Heart left ventricle (tissue), 16 donors: ENCODE measurements at regions not wholly inside any gene's neighbourhood (a gene's known extent, or its start where the extent isn't known, plus 50 kb on each side); places are given as distances from the start of the nearest gene placed in this dataset.

Source experiments
- ATAC-seq, 4 donors: fragments of 200-7000 bp; cut with Tn5 transposase; one replicate each; pipeline ENCODE4 v1.9.1; 2020 to 2022; ENCODE audit warnings: moderate library complexity in 4 of 4, mild to moderate bottlenecking in 3 of 4, moderate number of reproducible peaks in 1 of 4
- DNase-seq, 5 donors: peaks; one replicate each; pipeline ENCODE4 v3.0.0-alpha.2; 2020
- H3K27ac ChIP-seq, 12 donors: fragments of 200-600 bp; sonication (generic) in 4 of 12; one replicate each; pipeline versions ENCODE4 v1.5.0 to v1.8.0; 2016 to 2022; ENCODE audit warnings: mild to moderate bottlenecking in 2 of 12
- H3K27me3 ChIP-seq, 9 donors: fragments of 200-600 bp; sonication (generic) in 2 of 9; one replicate each; pipeline versions ENCODE4 v1.5.1 to v1.8.0; 2016 to 2022; ENCODE audit warnings: mild to moderate bottlenecking in 3 of 9
- H3K36me3 ChIP-seq, 9 donors: fragments of 200-600 bp; sonication (generic) in 2 of 9; one replicate each; pipeline versions ENCODE4 v1.5.0 to v1.8.0; 2018 to 2022; ENCODE audit warnings: mild to moderate bottlenecking in 2 of 9
- H3K4me1 ChIP-seq, 12 donors: fragments of 200-600 bp; sonication (generic) in 4 of 12; one replicate each; pipeline versions ENCODE4 v1.5.0 to v1.8.0; 2016 to 2022; ENCODE audit warnings: mild to moderate bottlenecking in 3 of 12
- H3K4me3 ChIP-seq, 12 donors: fragments of 200-600 bp; sonication (generic) in 4 of 12; one replicate each; pipeline versions ENCODE4 v1.5.0 to v1.8.0; 2017 to 2022; ENCODE audit warnings: mild to moderate bottlenecking in 9 of 12, moderate library complexity in 4 of 12
- H3K9me3 ChIP-seq, 12 donors: fragments of 200-600 bp; sonication (generic) in 4 of 12; one replicate each; pipeline versions ENCODE4 v1.5.0 to v1.8.0; 2016 to 2022; ENCODE audit warnings: mild to moderate bottlenecking in 1 of 12
- CTCF ChIP-seq, 12 donors: fragments of 200-600 bp; sonication (generic) in 4 of 12; IDR thresholded peaks; one replicate each; pipeline versions ENCODE4 v1.5.0 to v1.8.0; 2018 to 2022; ENCODE audit warnings: antibody characterized with exemption in 12 of 12, mild to moderate bottlenecking in 5 of 12
- POLR2A ChIP-seq, 2 donors: fragments of 450-650 bp; IDR thresholded peaks; one replicate each; pipeline ENCODE4 v1.6.1; 2017; ENCODE audit warnings: antibody characterized with exemption in 2 of 2, mild to moderate bottlenecking in 2 of 2, moderate library complexity in 2 of 2
- WGBS, 4 donors: extraction: QIAGEN DNeasy Blood & Tissue Kit in 2 of 4; methylation state at CpG; one replicate each; pipeline versions ENCODE4 v1.1.5 to v1.1.7; 2013 to 2018; 5-methylcytosine and 5-hydroxymethylcytosine counted together
- intact Hi-C, 10 donors: fragments of 100-400 bp; cut with DNase I; formaldehyde crosslinking; loops; one replicate each; pipeline versions ENCODE4 v1.11.1 to v1.14.2; 2022
- donor health status: ischemic (EF 13 %, LVEDD 7.1; RV severe dilation, severe dysfunction).
- donor health status: healthy with polysubstance abuse.
- donor health status: DM: no; HTN: yes; CAD: no.
- donor health status: DM: no; HTN: no; CAD: no.
- donor health status: ischemic (EF 25% LVEDD 6.9; RV normal size, moderate dysfunction).
- donor health status: ischemic (EF 25% LVEDD 5.7; RV mildly dilated, moderate dysfunction).
- donor health status: healthy.
- donor health status: DM: yes; HTN: yes; CAD: no.
- donor health status: ischemic (EF 35%, LVEDD 5.7; RV mildly dilated, moderate dysfunction).
- donor health status: nonischemic (EF 11% LVEDD 7.7; RV severe dilation, severe dysfunction).
- donor health status: DM: yes; HTN: yes; CAD: no.
- donor health status: PGD.
- donor health status: ischemic (EF 29% LVEDD 5.4; RV normal size, mild dysfunction).
- donor health status: nonischemic (EF 23%, LVEDD 6.1; RV moderate dilation, normal function).

DNA sequence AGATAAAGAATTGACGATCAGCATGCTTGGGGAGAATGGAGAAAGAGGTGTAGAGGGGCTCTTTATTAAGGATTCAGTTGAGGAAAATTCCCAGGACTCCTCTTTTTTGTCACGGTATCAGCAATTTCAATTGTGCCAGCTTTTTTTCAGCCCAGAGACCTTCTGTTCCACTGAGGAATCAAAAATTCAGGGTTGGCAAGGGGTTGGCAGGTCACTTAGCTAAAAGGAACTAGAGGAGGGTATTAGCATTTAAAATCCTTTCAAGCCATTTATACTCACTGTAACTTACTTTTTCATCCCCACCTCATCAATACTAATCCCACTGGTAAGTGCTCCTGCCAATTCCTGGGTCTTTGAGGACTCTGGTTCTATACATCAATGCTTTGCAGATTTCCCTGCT, 757.5 kb upstream of the COBL start:
- intact Hi-C loops, result no loop called here
- ATAC-seq, result no peak

GRCh38 chr7:52071744-52072143, 755.1 kb upstream of the COBL start:
- Histone ChIP-seq H3K36me3 (no peaks in the 10 kb centered on the region), H3K4me3 (no peak overlapping the region), H3K9me3 (peaks cover 0 to 6% (median 0%) of the 10 kb centered on the region in 12 donors), H3K27me3 (no peaks in the 10 kb centered on the region), H3K27ac (no peak overlapping the region), H3K4me1 (no peaks in the 10 kb centered on the region)
- ATAC-seq, result no peak
- TF ChIP-seq POLR2A (IDR thresholded peaks at IDR 0.05) (no peak), CTCF (IDR thresholded peaks at IDR 0.05) (no peak)
- intact Hi-C loops, result no loop called here
- DNase-seq, result no peak
- WGBS, 4 donors, result 0 to 55% (median 26%) methylated on average over 1 of the region's 1 CpG

More for the DNA sequence above, 757.5 kb upstream of the COBL start:
- Histone ChIP-seq H3K9me3 (peaks cover 0 to 6% (median 0%) of the 10 kb centered on the region in 12 donors), H3K27ac (no peak overlapping the region), H3K4me3 (no peak overlapping the region), H3K36me3 (no peaks in the 10 kb centered on the region), H3K27me3 (no peaks in the 10 kb centered on the region), H3K4me1 (no peaks in the 10 kb centered on the region)
- TF ChIP-seq POLR2A (IDR thresholded peaks at IDR 0.05) (no peak), CTCF (IDR thresholded peaks at IDR 0.05) (no peak)
- no peak for DNase-seq
- 72 to 81% (median 76%) methylated on average over 2 of the region's 2 CpGs for WGBS, 4 donors

DNA sequence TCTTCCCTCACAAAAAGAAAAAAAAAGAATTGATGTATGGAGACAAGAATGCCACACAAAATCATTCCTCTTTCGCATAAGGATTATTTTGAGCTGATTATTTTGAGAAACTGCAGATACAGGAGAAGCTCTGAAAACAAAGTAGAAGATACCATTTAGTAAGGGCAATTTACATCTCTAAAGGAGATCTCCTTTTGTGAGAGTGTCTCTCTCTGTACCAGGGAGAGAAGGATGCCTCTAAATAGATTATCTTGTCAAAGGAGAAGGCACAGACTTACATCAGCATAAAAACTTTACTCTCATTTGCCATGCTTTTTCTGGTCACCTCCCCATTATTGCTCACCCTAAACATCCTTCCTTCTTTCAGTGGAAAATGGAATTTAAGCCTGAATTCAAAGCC, 747.9 kb upstream of the COBL start:
- Histone ChIP-seq H3K9me3 (no peaks in the 10 kb centered on the region), H3K36me3 (no peaks in the 10 kb centered on the region), H3K27me3 (peaks cover 0 to 5% (median 0%) of the 10 kb centered on the region in 9 donors), H3K27ac (no peak overlapping the region), H3K4me1 (no peaks in the 10 kb centered on the region), H3K4me3 (no peak overlapping the region)
- intact Hi-C loops, result no loop called here
- WGBS, 4 donors, result 56 to 78% (median 71%) methylated on average over 1 of the region's 1 CpG
- ATAC-seq, result no peak
- TF ChIP-seq CTCF (IDR thresholded peaks at IDR 0.05) (no peak), POLR2A (IDR thresholded peaks at IDR 0.05) (no peak)
- DNase-seq, result no peak

DNA sequence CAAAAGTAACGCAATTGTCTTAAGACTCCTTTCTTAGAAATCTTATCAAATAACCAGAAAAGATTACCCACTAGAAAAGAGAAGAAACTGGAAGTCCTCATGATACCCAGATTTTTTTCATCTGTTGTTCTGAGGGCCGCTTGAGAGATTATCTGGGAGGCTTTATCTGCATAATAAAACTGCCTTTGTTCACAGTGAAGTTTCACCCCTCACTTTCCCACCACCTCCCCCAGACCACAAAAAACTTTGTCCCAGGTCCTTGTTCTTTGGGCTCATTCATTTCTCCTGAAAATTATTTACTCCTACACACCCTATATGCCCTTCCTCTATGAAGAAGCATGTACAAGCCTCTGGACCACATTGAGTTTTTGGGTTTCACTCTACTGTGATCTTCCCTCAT, 745.1 kb upstream of the COBL start:
- H3K27ac ChIP-seq, result no peak overlapping the region
- H3K4me1 ChIP-seq, result no peaks in the 10 kb centered on the region
- H3K27me3 ChIP-seq, result peaks cover 0 to 5% (median 0%) of the 10 kb centered on the region in 9 donors
- DNase-seq, result no peak
- H3K36me3 ChIP-seq, result no peaks in the 10 kb centered on the region
- 39 to 50% (median 46%) methylated on average over 2 of the region's 2 CpGs for WGBS, 4 donors
- no peak overlapping the region for H3K4me3 ChIP-seq
- TF ChIP-seq POLR2A (IDR thresholded peaks at IDR 0.05) (no peak), CTCF (IDR thresholded peaks at IDR 0.05) (no peak)
- H3K9me3 ChIP-seq, result no peaks in the 10 kb centered on the region
- intact Hi-C loops, result no loop called here
- no peak for ATAC-seq
